ENCODE measurements at regions not wholly inside any gene's neighbourhood (a gene's known extent, or its start where the extent isn't known, plus 50 kb on each side); places are given as distances from the start of the nearest gene placed in this dataset.

DNA sequence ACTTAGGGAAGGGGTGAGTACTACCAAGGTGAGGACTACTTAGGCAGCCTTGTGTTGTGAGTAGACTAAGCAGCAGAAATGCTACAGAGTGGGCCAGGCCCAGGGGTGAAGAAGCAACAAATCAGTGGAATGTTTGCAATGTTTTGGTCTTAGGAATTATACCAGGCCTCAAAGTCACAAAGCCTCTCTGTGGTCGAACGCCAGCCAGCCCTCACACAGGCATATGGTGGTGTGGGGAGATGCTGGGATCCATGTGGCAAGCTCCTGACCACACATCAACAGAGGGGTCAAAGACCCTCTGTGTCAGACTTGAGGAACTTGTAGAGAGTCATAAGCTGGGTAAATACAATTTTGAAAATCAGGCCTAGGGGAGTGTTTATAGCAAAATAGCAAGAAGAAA is 153.8 kb upstream of the KLF3 start:
- no peak for TF ChIP-seq CTCF (IDR thresholded peaks at IDR 0.05 in 2 of 3, conservative IDR thresholded peaks at IDR 0.05 in 1 of 3; ENCODE audit: borderline replicate concordance in 1 of 3, insufficient read depth in 1 of 3, low read depth in 2 of 3, low read length in 2 of 3)
- TF ChIP-seq CEBPB (IDR thresholded peaks at IDR 0.05; ENCODE audit: low read depth): no peak
- TF ChIP-seq ZNF274 (IDR thresholded peaks at IDR 0.05; ENCODE audit: low read depth, low read length): no peak
- no peak for TF ChIP-seq YY1 (IDR thresholded peaks at IDR 0.05; ENCODE audit: extremely low read depth, insufficient replicate concordance, low read depth, low read length)
- TF ChIP-seq JUND (IDR thresholded peaks at IDR 0.05): no peak
- TF ChIP-seq, protein P1, sequence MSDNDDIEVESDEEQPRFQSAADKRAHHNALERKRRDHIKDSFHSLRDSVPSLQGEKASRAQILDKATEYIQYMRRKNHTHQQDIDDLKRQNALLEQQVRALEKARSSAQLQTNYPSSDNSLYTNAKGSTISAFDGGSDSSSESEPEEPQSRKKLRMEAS (IDR thresholded peaks at IDR 0.05): no peak
- no peak for TF ChIP-seq ATF3 (IDR thresholded peaks at IDR 0.05)
- no peak for TF ChIP-seq ZFX (IDR thresholded peaks at IDR 0.05)
- TF ChIP-seq POLR2A (IDR thresholded peaks at IDR 0.05; ENCODE audit: borderline replicate concordance, extremely low read depth, insufficient read depth, insufficient read length): no peak
- TF ChIP-seq POLR2AphosphoS5 (IDR thresholded peaks at IDR 0.05; ENCODE audit: low read depth, low read length): no peak
- TF ChIP-seq, protein P2, sequence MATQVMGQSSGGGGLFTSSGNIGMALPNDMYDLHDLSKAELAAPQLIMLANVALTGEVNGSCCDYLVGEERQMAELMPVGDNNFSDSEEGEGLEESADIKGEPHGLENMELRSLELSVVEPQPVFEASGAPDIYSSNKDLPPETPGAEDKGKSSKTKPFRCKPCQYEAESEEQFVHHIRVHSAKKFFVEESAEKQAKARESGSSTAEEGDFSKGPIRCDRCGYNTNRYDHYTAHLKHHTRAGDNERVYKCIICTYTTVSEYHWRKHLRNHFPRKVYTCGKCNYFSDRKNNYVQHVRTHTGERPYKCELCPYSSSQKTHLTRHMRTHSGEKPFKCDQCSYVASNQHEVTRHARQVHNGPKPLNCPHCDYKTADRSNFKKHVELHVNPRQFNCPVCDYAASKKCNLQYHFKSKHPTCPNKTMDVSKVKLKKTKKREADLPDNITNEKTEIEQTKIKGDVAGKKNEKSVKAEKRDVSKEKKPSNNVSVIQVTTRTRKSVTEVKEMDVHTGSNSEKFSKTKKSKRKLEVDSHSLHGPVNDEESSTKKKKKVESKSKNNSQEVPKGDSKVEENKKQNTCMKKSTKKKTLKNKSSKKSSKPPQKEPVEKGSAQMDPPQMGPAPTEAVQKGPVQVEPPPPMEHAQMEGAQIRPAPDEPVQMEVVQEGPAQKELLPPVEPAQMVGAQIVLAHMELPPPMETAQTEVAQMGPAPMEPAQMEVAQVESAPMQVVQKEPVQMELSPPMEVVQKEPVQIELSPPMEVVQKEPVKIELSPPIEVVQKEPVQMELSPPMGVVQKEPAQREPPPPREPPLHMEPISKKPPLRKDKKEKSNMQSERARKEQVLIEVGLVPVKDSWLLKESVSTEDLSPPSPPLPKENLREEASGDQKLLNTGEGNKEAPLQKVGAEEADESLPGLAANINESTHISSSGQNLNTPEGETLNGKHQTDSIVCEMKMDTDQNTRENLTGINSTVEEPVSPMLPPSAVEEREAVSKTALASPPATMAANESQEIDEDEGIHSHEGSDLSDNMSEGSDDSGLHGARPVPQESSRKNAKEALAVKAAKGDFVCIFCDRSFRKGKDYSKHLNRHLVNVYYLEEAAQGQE (IDR thresholded peaks at IDR 0.05; ENCODE audit: low read depth): no peak
